ENCODE measurements at regions not wholly inside any gene's neighbourhood (a gene's known extent, or its start where the extent isn't known, plus 50 kb on each side); places are given as distances from the start of the nearest gene placed in this dataset.

DNA sequence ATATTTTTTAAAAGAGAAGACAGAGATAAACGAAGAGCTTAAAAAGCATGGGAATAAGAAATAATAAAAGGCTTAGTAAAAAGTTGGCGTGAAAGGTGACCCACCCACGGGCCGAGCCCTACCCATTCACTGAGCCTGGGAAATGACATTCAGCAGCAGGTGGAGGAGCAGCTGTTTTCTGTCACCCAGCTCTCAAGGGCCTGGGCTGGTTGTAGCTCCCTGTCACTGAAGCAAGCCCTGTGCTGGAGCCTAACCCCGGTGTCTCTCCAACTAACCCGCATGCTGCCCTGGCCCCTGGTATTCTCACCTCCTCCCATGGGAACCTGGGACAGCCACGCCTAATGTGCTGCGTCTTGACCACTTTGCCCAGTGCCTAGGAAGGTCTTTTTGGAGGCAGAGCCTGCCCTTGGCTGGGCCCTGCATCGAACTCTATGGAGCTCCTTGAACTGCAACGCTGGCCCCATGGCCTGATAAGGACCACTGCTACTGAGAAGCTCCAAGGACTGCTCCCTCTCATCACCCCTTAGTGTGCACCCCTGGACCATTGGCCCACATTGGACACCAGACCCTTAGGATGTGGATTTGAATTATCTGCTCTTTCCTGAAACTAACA, 68.8 kb upstream of the IYD start:
- WGBS, 3 donors: 30 to 43% (median 33%) methylated on average over 10 of the region's 10 CpGs
- ATAC-seq (peak; percentile 90 to 97 (median 94)), DNase-seq (peak; percentile 38 to 56)
- Histone ChIP-seq H3K4me3 (no peak overlapping the region), H3K27ac (peak overlapping the region; percentile 71), H3K9me3 (peaks cover 21% of the 10 kb centered on the region), H3K36me3 (ENCODE audit: insufficient read depth in 1 of 2, low read depth in 1 of 2) (no peaks in the 10 kb centered on the region), H3K27me3 (ENCODE audit: insufficient read depth in 3 of 3, low read length in 2 of 3) (no peaks in the 10 kb centered on the region), H3K4me1 (peaks cover 11% of the 10 kb centered on the region)
- intact Hi-C loops (cut with DNase I): no loop called here
- TF ChIP-seq, protein P1, sequence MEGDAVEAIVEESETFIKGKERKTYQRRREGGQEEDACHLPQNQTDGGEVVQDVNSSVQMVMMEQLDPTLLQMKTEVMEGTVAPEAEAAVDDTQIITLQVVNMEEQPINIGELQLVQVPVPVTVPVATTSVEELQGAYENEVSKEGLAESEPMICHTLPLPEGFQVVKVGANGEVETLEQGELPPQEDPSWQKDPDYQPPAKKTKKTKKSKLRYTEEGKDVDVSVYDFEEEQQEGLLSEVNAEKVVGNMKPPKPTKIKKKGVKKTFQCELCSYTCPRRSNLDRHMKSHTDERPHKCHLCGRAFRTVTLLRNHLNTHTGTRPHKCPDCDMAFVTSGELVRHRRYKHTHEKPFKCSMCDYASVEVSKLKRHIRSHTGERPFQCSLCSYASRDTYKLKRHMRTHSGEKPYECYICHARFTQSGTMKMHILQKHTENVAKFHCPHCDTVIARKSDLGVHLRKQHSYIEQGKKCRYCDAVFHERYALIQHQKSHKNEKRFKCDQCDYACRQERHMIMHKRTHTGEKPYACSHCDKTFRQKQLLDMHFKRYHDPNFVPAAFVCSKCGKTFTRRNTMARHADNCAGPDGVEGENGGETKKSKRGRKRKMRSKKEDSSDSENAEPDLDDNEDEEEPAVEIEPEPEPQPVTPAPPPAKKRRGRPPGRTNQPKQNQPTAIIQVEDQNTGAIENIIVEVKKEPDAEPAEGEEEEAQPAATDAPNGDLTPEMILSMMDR (IDR thresholded peaks at IDR 0.05): no peak

DNA sequence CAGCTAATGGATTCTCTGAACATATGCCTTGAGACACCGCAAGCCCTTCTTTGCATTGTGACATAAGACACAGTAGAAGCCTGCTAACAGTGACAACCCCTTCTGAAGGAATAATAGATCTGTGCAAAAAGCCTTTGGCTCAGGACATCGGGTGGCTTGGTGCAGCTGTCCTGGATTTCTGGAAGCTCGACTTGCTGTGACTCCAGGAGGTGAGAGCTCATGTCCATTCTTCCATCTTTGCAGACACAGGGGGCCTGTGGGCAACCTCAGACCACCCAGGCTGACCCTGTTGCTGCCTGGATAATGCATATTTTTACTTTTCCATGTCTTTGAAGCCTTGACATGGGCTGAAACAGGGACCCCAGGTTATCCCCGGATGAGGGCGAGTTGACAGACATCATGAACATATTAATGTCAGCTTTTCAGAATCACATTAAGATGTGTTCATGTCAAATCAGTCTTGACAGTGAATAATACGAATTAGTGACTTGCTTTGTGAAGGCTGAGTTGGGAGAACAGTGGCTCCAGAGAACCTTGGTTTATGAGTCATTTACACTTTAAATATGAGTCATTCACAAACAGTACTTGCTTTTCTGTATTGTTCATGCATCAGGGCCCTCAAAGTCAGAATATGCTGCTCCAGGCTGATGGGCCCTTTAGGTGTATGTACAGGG, 66.8 kb upstream of the IYD start:
- Histone ChIP-seq H3K27me3 (ENCODE audit: insufficient read depth in 3 of 3, low read length in 2 of 3) (no peaks in the 10 kb centered on the region), H3K27ac (no peak overlapping the region), H3K36me3 (ENCODE audit: insufficient read depth in 1 of 2, low read depth in 1 of 2) (no peaks in the 10 kb centered on the region), H3K4me3 (peak overlapping the region; percentile 8), H3K4me1 (peaks cover 11% of the 10 kb centered on the region), H3K9me3 (peaks cover 16% of the 10 kb centered on the region)
- DNase-seq (no peak), ATAC-seq (peak in 1 of 4 donors; percentile 30)
- intact Hi-C loops (cut with DNase I): no loop called here
- WGBS, 3 donors: 64 to 73% (median 69%) methylated on average over 6 of the region's 6 CpGs
- TF ChIP-seq, protein P1 (IDR thresholded peaks at IDR 0.05): no peak

DNA sequence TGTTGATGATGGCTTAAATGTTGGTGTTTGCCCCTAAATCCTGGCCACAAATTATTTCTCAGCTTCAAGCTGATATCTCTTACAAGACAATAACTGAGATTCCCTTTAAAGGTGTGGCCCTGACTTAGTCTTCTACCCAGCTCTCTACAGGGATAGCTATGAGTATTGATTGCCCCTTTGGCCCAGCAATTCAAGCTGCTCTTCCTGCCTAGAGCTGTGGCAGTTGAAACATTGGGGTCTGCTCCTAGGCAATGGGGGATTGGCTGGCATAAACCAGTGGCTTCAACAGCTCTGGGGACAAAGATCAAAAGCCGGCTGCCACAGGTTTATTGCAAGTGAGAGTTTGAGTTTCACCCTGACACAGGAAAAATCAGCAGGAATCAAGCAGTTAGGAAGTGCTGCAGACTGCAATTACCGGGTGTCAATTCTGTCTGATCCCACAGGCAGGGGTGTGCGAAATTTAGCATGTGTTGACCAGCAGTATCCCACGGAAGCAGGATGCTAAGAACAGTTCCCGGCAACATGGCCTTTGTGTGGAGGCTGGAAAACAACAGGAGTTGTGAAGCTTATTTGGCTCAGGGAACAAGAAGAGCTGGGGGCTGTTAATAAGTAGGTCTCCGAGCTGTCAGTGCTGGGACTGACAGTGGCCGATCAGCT, 66.2 kb upstream of the IYD start:
- Histone ChIP-seq H3K27me3 (ENCODE audit: insufficient read depth in 3 of 3, low read length in 2 of 3) (no peaks in the 10 kb centered on the region), H3K36me3 (ENCODE audit: insufficient read depth in 1 of 2, low read depth in 1 of 2) (no peaks in the 10 kb centered on the region), H3K9me3 (peaks cover 10% of the 10 kb centered on the region), H3K4me1 (peaks cover 11% of the 10 kb centered on the region), H3K27ac (no peak overlapping the region), H3K4me3 (no peak overlapping the region)
- WGBS, 3 donors: 49 to 59% (median 58%) methylated on average over 7 of the region's 7 CpGs
- TF ChIP-seq, protein P1 (IDR thresholded peaks at IDR 0.05): no peak
- ATAC-seq: no peak
- intact Hi-C loops (cut with DNase I): no loop called here
- DNase-seq: no peak

DNA sequence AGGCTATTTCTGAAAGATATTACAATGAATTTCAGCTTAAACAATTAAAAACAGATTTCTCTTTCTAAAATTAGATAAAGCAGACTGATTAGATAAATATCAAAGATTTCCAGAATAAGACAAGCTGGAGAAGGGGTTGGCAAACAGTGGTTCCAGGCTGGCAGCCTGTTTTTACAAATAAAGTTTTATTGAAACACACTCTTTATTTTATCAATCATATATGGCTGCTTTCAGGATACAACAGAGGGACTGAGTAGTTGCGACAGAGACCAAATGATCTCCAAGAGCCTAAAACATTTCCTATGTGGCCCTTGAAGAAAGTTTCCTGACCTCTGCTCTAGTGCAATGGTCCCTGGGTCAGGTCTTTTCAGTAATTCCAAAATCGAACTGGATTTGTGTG, 65.6 kb upstream of the IYD start:
- Histone ChIP-seq H3K4me1 (peaks cover 11% of the 10 kb centered on the region), H3K27me3 (ENCODE audit: insufficient read depth in 3 of 3, low read length in 2 of 3) (no peaks in the 10 kb centered on the region), H3K27ac (no peak overlapping the region), H3K4me3 (no peak overlapping the region), H3K36me3 (ENCODE audit: insufficient read depth in 1 of 2, low read depth in 1 of 2) (no peaks in the 10 kb centered on the region), H3K9me3 (peaks cover 4% of the 10 kb centered on the region)
- intact Hi-C loops (cut with DNase I): no loop called here
- no peak for DNase-seq
- no peak for ATAC-seq
- 85 to 95% (median 86%) methylated on average over 2 of the region's 2 CpGs for WGBS, 3 donors
- TF ChIP-seq, protein P1 (IDR thresholded peaks at IDR 0.05): no peak

Data from psoas muscle (tissue), 7 donors.